D721Med (cell line): ENCODE measurements at regions not wholly inside any gene's neighbourhood (a gene's known extent, or its start where the extent isn't known, plus 50 kb on each side); places are given as distances from the start of the nearest gene placed in this dataset.
A peak's percentile ranks its signal among the peaks of the same experiment; 100 is the strongest.

Source experiments
- DNase-seq: peaks from one replicate; pipeline ENCODE4 v3.0.0; 2011; ENCODE audit warnings: low spot score; ENCODE audit not compliant: insufficient read length
- FAIRE-seq: peaks from 2 replicates; lab custom pipeline; 2011; peaks lifted over from hg19 to GRCh38; lab: Jason Lieb, UNC
- TF ChIP-seq, protein P1 (sequence below): IDR thresholded peaks from 2 replicates; pipeline ENCODE4 v1.5.1; 2012; ENCODE audit warnings: mild to moderate bottlenecking, control low read depth; ENCODE audit not compliant: insufficient read depth; ENCODE audit errors: missing control alignments

DNA sequence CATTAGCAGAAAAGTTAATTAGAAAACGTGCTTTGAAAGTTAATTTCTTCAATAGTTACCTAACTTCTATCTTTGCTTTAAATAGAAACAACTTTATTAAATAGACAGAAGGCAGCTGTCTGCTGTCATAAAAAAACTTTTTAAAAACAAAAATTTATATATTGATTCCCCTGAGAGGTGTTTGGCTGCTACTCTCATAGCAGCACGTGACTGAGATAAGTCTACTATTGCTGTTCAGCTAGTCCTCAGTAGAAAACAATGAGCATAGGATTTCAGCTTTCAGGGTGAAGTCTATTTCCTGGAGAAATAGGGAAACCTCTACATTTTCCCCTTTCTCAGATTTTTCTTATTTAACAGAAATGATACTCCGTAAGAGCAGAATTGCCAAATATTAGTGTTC, 135.0 kb upstream of the FBN2 start:
- TF ChIP-seq, protein P1, sequence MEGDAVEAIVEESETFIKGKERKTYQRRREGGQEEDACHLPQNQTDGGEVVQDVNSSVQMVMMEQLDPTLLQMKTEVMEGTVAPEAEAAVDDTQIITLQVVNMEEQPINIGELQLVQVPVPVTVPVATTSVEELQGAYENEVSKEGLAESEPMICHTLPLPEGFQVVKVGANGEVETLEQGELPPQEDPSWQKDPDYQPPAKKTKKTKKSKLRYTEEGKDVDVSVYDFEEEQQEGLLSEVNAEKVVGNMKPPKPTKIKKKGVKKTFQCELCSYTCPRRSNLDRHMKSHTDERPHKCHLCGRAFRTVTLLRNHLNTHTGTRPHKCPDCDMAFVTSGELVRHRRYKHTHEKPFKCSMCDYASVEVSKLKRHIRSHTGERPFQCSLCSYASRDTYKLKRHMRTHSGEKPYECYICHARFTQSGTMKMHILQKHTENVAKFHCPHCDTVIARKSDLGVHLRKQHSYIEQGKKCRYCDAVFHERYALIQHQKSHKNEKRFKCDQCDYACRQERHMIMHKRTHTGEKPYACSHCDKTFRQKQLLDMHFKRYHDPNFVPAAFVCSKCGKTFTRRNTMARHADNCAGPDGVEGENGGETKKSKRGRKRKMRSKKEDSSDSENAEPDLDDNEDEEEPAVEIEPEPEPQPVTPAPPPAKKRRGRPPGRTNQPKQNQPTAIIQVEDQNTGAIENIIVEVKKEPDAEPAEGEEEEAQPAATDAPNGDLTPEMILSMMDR, result no peak
- FAIRE-seq, result no peak
- no peak for DNase-seq

DNA sequence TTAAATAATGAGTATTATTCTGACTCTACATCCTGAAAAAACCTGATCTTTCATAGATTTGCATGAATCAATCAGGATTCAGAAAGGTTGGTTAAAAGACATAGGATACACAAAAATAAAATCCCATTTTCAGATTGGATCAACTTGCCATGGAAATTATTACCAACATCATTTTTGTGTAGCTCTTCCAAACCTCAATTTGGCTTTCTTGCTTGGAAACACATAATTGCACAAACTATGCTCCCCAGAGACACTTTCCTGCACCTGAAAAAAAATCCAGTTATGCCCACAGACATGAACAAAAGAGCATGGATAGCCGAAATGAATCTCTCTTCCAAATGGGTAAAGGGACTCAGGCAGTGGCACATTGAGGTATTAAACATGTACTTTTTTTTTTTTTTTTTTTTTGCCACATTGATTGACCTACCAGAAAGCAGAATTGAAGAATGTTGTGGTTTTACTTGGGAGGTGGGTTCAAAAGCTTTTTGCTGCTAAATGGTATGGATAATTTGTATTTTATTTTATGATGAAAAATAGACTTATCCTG, 135.4 kb upstream of the FBN2 start:
- DNase-seq (no peak), FAIRE-seq (no peak)
- TF ChIP-seq, protein P1, result no peak

DNA sequence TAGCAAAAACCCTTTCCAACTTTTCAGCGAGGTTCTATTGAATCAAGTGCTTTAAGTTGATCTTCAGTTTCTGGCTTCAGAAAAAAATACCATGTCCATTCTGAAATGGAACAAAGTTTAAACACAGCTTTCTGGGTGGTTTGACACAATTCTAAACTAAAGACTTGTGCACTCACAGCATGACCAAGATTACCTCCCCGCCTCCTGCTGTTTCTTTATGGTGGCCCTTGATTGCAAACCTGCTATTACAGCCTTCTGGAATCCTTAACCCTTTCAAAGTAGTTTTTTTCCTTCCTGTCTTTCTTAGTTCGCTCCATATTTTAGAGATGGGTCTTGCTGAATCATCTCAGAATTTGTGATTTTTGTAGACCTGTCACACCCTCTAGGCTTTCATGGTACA, 135.9 kb upstream of the FBN2 start:
- TF ChIP-seq, protein P1, result no peak
- DNase-seq (no peak), FAIRE-seq (no peak)

DNA sequence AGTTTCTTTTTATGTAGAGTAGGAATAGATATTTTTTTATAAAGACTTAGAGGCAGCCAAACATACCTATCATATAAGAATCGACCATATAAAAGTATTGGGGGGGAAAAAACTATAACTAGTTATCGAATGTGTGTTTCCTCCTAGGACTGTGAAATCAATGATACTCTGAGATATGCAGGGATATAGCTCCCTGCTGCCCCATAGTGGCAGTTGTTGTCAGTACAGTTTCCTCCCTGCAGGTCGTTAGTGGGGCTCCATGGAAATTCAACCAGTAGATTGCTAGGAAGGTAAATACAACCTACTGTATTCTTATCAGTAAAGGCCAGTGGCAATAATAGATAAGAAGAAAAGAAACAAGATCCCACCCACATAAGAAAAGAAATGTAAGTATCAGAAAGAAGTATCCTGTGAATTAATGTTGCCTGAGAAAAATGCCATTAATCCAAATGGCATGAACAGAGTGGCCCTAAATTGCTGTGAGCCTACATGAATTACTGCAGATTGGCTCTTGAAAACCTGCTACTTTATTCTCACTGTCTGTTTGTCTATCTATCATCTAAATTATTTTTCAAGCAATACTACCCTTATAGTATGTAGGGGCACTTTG, 136.9 kb upstream of the FBN2 start:
- TF ChIP-seq, protein P1, result peak; percentile 86
- peak; percentile 68 for FAIRE-seq
- no peak for DNase-seq

DNA sequence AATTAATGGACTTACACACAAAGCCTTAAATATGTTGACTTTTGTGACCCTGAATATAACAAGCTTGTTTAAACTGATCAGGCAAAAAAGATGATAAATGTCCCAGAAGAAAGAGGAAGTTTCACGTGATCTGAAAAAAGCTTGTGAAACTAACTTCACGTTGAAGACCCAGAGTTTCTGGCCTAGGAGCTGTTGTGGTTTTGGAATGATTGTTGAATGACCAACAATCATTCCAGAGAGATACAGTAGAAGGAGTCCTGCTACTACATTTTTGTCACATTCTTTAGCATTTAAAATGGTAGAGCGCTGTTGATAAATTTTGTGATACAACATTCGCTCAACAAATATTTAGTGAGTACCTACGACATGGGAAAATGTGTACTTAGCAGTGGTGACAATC, 143.1 kb upstream of the FBN2 start:
- TF ChIP-seq, protein P1, result no peak
- FAIRE-seq, result no peak
- no peak for DNase-seq

DNA sequence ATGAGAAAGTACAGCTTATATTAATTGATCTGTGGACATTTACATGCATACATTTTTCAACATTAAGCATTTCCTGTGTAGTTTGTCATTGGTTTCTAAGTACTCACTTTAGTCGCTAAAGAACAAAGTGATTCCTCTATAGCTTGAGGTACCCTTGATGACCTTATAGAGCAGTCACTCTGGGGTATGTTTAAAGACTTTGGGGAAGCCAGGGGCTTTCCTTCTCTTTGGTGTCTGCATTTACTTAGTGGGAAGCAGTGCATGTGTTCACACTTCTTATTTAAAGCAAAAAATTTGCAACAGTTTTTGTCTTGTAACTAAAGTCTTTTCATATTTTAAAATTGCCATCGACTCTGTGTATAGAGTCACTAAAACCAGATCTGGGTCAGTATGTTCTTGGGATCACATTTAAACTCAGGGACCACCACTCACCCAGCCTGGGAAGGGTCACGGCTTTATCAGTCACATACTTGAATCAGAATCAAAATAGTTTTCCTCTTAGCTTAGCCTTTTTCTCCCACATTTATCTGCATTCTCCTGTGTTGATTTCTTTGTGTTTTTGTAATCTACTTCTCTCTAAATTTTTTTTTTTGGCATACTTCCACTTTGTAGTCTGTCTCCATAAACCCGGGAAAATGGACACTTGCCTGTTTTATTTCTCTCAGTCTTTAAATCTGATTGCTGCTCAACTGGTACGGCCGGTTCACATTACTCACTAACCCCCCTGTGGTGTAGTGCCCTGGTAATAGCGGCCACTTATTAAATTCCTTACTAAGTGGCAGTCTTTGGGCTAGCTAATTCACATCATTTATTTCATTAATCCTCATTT, 143.9 kb upstream of the FBN2 start:
- TF ChIP-seq, protein P1, result no peak
- no peak for DNase-seq
- no peak for FAIRE-seq
